A673 (cell line): ENCODE measurements at regions not wholly inside any gene's neighbourhood (a gene's known extent, or its start where the extent isn't known, plus 50 kb on each side); places are given as distances from the start of the nearest gene placed in this dataset.

Source experiments
- BruUV-seq: library from RNA; stranded (reverse); fragments of 400-500 nt; replicated peaks from 2 replicates; lab custom pipeline; 2021; lab: Mats Ljungman, UMichigan
- CTCF ChIA-PET: fragments of 300-600 bp; sonication (Branson Sonifier 250); formaldehyde crosslinking; loops from one replicate; lab custom pipeline; 2022; ENCODE audit warnings: antibody characterized with exemption; lab: Charles Lee
- POLR2A ChIA-PET: fragments of 300-600 bp; sonication (Branson Sonifier 250); formaldehyde crosslinking; loops from one replicate; lab custom pipeline; 2022; ENCODE audit warnings: antibody characterized with exemption; ENCODE audit not compliant: low non-redundant PET; lab: Charles Lee
- DNase-seq: peaks from one replicate; pipeline ENCODE4 v3.0.0-alpha.2; 2015; ENCODE audit warnings: low spot score
- H3K27ac ChIP-seq: fragments of 200-600 bp; sonication (generic); 2 replicates; pipeline ENCODE4 v1.5.1; 2016; ENCODE audit warnings: mixed run types, low read depth, mild to moderate bottlenecking, mixed read lengths, antibody characterized with exemption, low read length; ENCODE audit not compliant: poor library complexity, severe bottlenecking
- H3K27me3 ChIP-seq: fragments of 200-600 bp; sonication (generic); replicated peaks from 2 replicates; pipeline ENCODE4 v1.6.1; 2017; ENCODE audit warnings: mixed run types, low read depth, mild to moderate bottlenecking, mixed read lengths, antibody characterized with exemption, low read length; ENCODE audit not compliant: insufficient read depth, poor library complexity
- H3K36me3 ChIP-seq: fragments of 200-600 bp; sonication (generic); 2 replicates; pipeline ENCODE4 v1.6.1; 2016; ENCODE audit warnings: mixed run types, mild to moderate bottlenecking, mixed read lengths, antibody characterized with exemption, low read length; ENCODE audit not compliant: insufficient read depth, poor library complexity, severe bottlenecking
- H3K4me1 ChIP-seq: fragments of 200-600 bp; sonication (generic); 2 replicates; pipeline ENCODE4 v1.6.1; 2017; ENCODE audit warnings: mixed run types, mild to moderate bottlenecking, mixed read lengths, antibody characterized with exemption, low read length; ENCODE audit not compliant: insufficient read depth, poor library complexity, severe bottlenecking
- H3K4me3 ChIP-seq: fragments of 200-600 bp; sonication (generic); 2 replicates; pipeline ENCODE4 v1.5.1; 2016; ENCODE audit warnings: low read depth, mixed run types, mild to moderate bottlenecking, mixed read lengths, low read length; ENCODE audit not compliant: poor library complexity, severe bottlenecking
- H3K9me3 ChIP-seq: fragments of 200-600 bp; sonication (generic); 2 replicates; pipeline ENCODE4 v1.6.1; 2016; ENCODE audit warnings: mixed run types, low read depth, mild to moderate bottlenecking, mixed read lengths, antibody characterized with exemption, low read length; ENCODE audit not compliant: poor library complexity, severe bottlenecking
- CTCF ChIP-seq: fragments of 300-800, 200-600 bp; sonication (generic); conservative IDR thresholded peaks from 2 replicates; pipeline ENCODE4 v1.5.1; 2017; ENCODE audit warnings: low read depth, mild to moderate bottlenecking, antibody characterized with exemption, low read length, moderate library complexity, mixed read lengths
- EZH2 ChIP-seq: fragments of 200-600 bp; sonication (generic); IDR thresholded peaks from 2 replicates; pipeline ENCODE4 v1.6.1; 2017; ENCODE audit warnings: borderline replicate concordance, low read depth, mild to moderate bottlenecking, mixed read lengths, antibody characterized with exemption, low read length; ENCODE audit not compliant: poor library complexity, severe bottlenecking
- intact Hi-C: fragments of 100-400 bp; cut with micrococcal nuclease; formaldehyde crosslinking; loops from one replicate; pipeline ENCODE4 v1.10.0; 2022; ENCODE audit not compliant: unreplicated experiment

GRCh38 chr20:59399426-59400099, 99.2 kb downstream of the EDN3 start:
- H3K4me3 ChIP-seq, result no peak overlapping the region
- BruUV-seq, result no TSS peak

GRCh38 chr20:59400708-59401107, 100.3 kb downstream of the EDN3 start:
- no peak for TF ChIP-seq EZH2
- TF ChIP-seq CTCF, result no peak
- Histone ChIP-seq H3K4me1 (peaks cover 10% of the 10 kb centered on the region), H3K27me3 (peaks cover 74% of the 10 kb centered on the region), H3K27ac (no peak overlapping the region), H3K4me3 (no peak overlapping the region), H3K9me3 (no peaks in the 10 kb centered on the region), H3K36me3 (no peaks in the 10 kb centered on the region)
- intact Hi-C loops, result loop anchor here (5.0 to 10.0 kb wide), 2 partner anchors 176 to 313 kb away; no protein-coding TSS in a partner anchor
- no peak for DNase-seq
- CTCF ChIA-PET, result interaction anchor here (0.7 kb wide), 1 partner anchor 114 kb away, joined by 3 read pairs; no protein-coding TSS in a partner anchor
- no TSS peak for BruUV-seq
- POLR2A ChIA-PET, result no interaction called here

More at GRCh38 chr20:59399426-59400099, 99.2 kb downstream of the EDN3 start:
- peaks cover 65% of the 10 kb centered on the region for H3K27me3 ChIP-seq
- POLR2A ChIA-PET, result no interaction called here
- H3K27ac ChIP-seq, result no peak overlapping the region
- peaks cover 10% of the 10 kb centered on the region for H3K4me1 ChIP-seq
- TF ChIP-seq CTCF (no peak), EZH2 (no peak)
- H3K36me3 ChIP-seq, result no peaks in the 10 kb centered on the region
- CTCF ChIA-PET, result no interaction called here
- no peaks in the 10 kb centered on the region for H3K9me3 ChIP-seq
- DNase-seq, result no peak
- intact Hi-C loops, result loop anchor here (5.0 to 10.0 kb wide), 2 partner anchors 175 to 312 kb away; no protein-coding TSS in a partner anchor

- TF ChIP-seq EZH2, result no peak
- TF ChIP-seq CTCF, result no peak
- POLR2A ChIA-PET, result no interaction called here
- no peak overlapping the region for H3K4me3 ChIP-seq
- intact Hi-C loops, result loop anchor here (2.0 to 10.0 kb wide), 3 partner anchors 178 to 532 kb away; no protein-coding TSS in a partner anchor
- CTCF ChIA-PET, result interaction anchor here (0.6 kb wide), 1 partner anchor 528 kb away, joined by 3 read pairs; no protein-coding TSS in a partner anchor
- H3K27ac ChIP-seq, result no peak overlapping the region
- no peaks in the 10 kb centered on the region for H3K9me3 ChIP-seq
- H3K36me3 ChIP-seq, result no peaks in the 10 kb centered on the region
- peaks cover 81% of the 10 kb centered on the region for H3K27me3 ChIP-seq
- peaks cover 10% of the 10 kb centered on the region for H3K4me1 ChIP-seq
- BruUV-seq, result no TSS peak
- no peak for DNase-seq
Observed at GRCh38 chr20:59402681-59403080, 102.3 kb downstream of the EDN3 start.
